ENCODE measurements at regions not wholly inside any gene's neighbourhood (a gene's known extent, or its start where the extent isn't known, plus 50 kb on each side); places are given as distances from the start of the nearest gene placed in this dataset.
"Not testable (repeated sequence)": the region's sequence is repeated elsewhere in the genome, so short reads cannot be mapped to it uniquely, and the experiment has no call there.

GRCh38 chr5:92962752-92963151 lies 618.3 kb downstream of the NR2F1-AS1 start:
- Mint-ChIP-seq H3K9me3 (peaks cover 0 to 17% (median 6%) of the 10 kb centered on the region in 6 donors), H3K4me3 (no peak overlapping the region), H3K27ac (no peak overlapping the region), H3K4me1 (no peaks in the 10 kb centered on the region), H3K36me3 (no peaks in the 10 kb centered on the region), H3K27me3 (ENCODE audit: low read depth in 3 of 3) (no peaks in the 10 kb centered on the region)
- DNase-seq = no peak

- DNase-seq = no peak
- H3K36me3 Mint-ChIP-seq = no peaks in the 10 kb centered on the region
- H3K4me3 Mint-ChIP-seq = no peak overlapping the region
- H3K4me1 Mint-ChIP-seq = no peaks in the 10 kb centered on the region
- H3K27me3 Mint-ChIP-seq (ENCODE audit: low read depth in 3 of 3) = no peaks in the 10 kb centered on the region
- peaks cover 8 to 37% (median 14%) of the 10 kb centered on the region in 6 donors for H3K9me3 Mint-ChIP-seq
- H3K27ac Mint-ChIP-seq = no peak overlapping the region
These were observed 624.1 kb downstream of the NR2F1-AS1 start for GRCh38 chr5:92956886-92957285.

GRCh38 chr5:92952243-92952642 lies 628.8 kb downstream of the NR2F1-AS1 start:
- no peak overlapping the region for H3K4me3 Mint-ChIP-seq
- H3K36me3 Mint-ChIP-seq = no peaks in the 10 kb centered on the region
- peaks cover 0 to 1% (median 0%) of the 10 kb centered on the region in 3 donors for H3K27me3 Mint-ChIP-seq (ENCODE audit: low read depth in 3 of 3)
- DNase-seq = no peak
- no peak overlapping the region for H3K27ac Mint-ChIP-seq
- no peaks in the 10 kb centered on the region for H3K4me1 Mint-ChIP-seq
- peaks cover 20 to 53% (median 28%) of the 10 kb centered on the region in 6 donors for H3K9me3 Mint-ChIP-seq

- Mint-ChIP-seq H3K4me1 (no peaks in the 10 kb centered on the region), H3K27ac (no peak overlapping the region), H3K4me3 (no peak overlapping the region)
These were observed 629.3 kb downstream of the NR2F1-AS1 start for GRCh38 chr5:92951746-92952145.

GRCh38 chr5:92946546-92946945 lies 634.5 kb downstream of the NR2F1-AS1 start:
- H3K27ac Mint-ChIP-seq = no peak overlapping the region

More at GRCh38 chr5:92951746-92952145, 629.3 kb downstream of the NR2F1-AS1 start:
- no peak for DNase-seq
- Mint-ChIP-seq H3K27me3 (ENCODE audit: low read depth in 3 of 3) (peaks cover 0 to 1% (median 0%) of the 10 kb centered on the region in 3 donors), H3K36me3 (no peaks in the 10 kb centered on the region), H3K9me3 (peaks cover 20 to 53% (median 28%) of the 10 kb centered on the region in 6 donors)

GRCh38 chr5:92945605-92946097 lies 635.4 kb downstream of the NR2F1-AS1 start:
- no peak overlapping the region for H3K4me3 Mint-ChIP-seq
- no peak for DNase-seq
- H3K27ac Mint-ChIP-seq = no peak overlapping the region
- peaks cover 0 to 1% (median 0%) of the 10 kb centered on the region in 3 donors for H3K27me3 Mint-ChIP-seq (ENCODE audit: low read depth in 3 of 3)
- H3K4me1 Mint-ChIP-seq = no peaks in the 10 kb centered on the region
- H3K9me3 Mint-ChIP-seq = peaks cover 6 to 28% (median 10%) of the 10 kb centered on the region in 6 donors
- no peaks in the 10 kb centered on the region for H3K36me3 Mint-ChIP-seq

More at GRCh38 chr5:92946546-92946945, 634.5 kb downstream of the NR2F1-AS1 start:
- Mint-ChIP-seq H3K4me1 (no peaks in the 10 kb centered on the region), H3K36me3 (no peaks in the 10 kb centered on the region), H3K9me3 (peaks cover 10 to 34% (median 13%) of the 10 kb centered on the region in 6 donors), H3K4me3 (no peak overlapping the region), H3K27me3 (ENCODE audit: low read depth in 3 of 3) (peaks cover 0 to 1% (median 0%) of the 10 kb centered on the region in 3 donors)
- DNase-seq = no peak

GRCh38 chr5:92944903-92945604 lies 636.0 kb downstream of the NR2F1-AS1 start:
- Mint-ChIP-seq H3K4me1 (no peaks in the 10 kb centered on the region), H3K27me3 (ENCODE audit: low read depth in 3 of 3) (peaks cover 0 to 1% (median 0%) of the 10 kb centered on the region in 3 donors), H3K27ac (no peak overlapping the region), H3K9me3 (peaks cover 3 to 22% (median 8%) of the 10 kb centered on the region in 6 donors), H3K36me3 (no peaks in the 10 kb centered on the region), H3K4me3 (no peak overlapping the region)
- no peak for DNase-seq

GRCh38 chr5:92944337-92944736 lies 636.7 kb downstream of the NR2F1-AS1 start:
- Mint-ChIP-seq H3K4me1 (no peaks in the 10 kb centered on the region), H3K27me3 (ENCODE audit: low read depth in 3 of 3) (peaks cover 0 to 1% (median 0%) of the 10 kb centered on the region in 3 donors), H3K9me3 (peaks cover 4 to 21% (median 8%) of the 10 kb centered on the region in 6 donors), H3K4me3 (no peak overlapping the region), H3K36me3 (no peaks in the 10 kb centered on the region), H3K27ac (no peak overlapping the region)
- no peak for DNase-seq

GRCh38 chr5:92942762-92943161 lies 638.3 kb downstream of the NR2F1-AS1 start:
- Mint-ChIP-seq H3K27ac (no peak overlapping the region), H3K4me1 (no peaks in the 10 kb centered on the region), H3K9me3 (peaks cover 3 to 12% (median 5%) of the 10 kb centered on the region in 6 donors), H3K27me3 (ENCODE audit: low read depth in 3 of 3) (no peaks in the 10 kb centered on the region), H3K36me3 (no peaks in the 10 kb centered on the region), H3K4me3 (no peak overlapping the region)
- no peak for DNase-seq

- Mint-ChIP-seq H3K27ac (no peak overlapping the region), H3K4me3 (no peak overlapping the region), H3K4me1 (no peaks in the 10 kb centered on the region), H3K9me3 (peaks cover 2 to 12% (median 5%) of the 10 kb centered on the region in 6 donors), H3K27me3 (ENCODE audit: low read depth in 3 of 3) (no peaks in the 10 kb centered on the region), H3K36me3 (no peaks in the 10 kb centered on the region)
- no peak for DNase-seq
These were observed 639.2 kb downstream of the NR2F1-AS1 start for GRCh38 chr5:92941806-92942205.

GRCh38 chr5:92939428-92939827 lies 641.6 kb downstream of the NR2F1-AS1 start:
- H3K27me3 Mint-ChIP-seq (ENCODE audit: low read depth in 3 of 3) = peaks cover 0 to 5% (median 0%) of the 10 kb centered on the region in 3 donors
- no peaks in the 10 kb centered on the region for H3K36me3 Mint-ChIP-seq
- H3K9me3 Mint-ChIP-seq = peaks cover 3 to 9% (median 7%) of the 10 kb centered on the region in 6 donors
- no peak overlapping the region for H3K27ac Mint-ChIP-seq
- no peak for DNase-seq
- H3K4me1 Mint-ChIP-seq = no peaks in the 10 kb centered on the region
- H3K4me3 Mint-ChIP-seq = no peak overlapping the region

GRCh38 chr5:92937396-92937795 lies 643.6 kb downstream of the NR2F1-AS1 start:
- H3K27me3 Mint-ChIP-seq (ENCODE audit: low read depth in 3 of 3); H3K27ac Mint-ChIP-seq; DNase-seq; H3K4me3 Mint-ChIP-seq; H3K36me3 Mint-ChIP-seq; H3K4me1 Mint-ChIP-seq: not testable (repeated sequence)
- H3K9me3 Mint-ChIP-seq = peaks cover 3 to 13% (median 7%) of the 10 kb centered on the region in 6 donors

- Mint-ChIP-seq H3K4me3 (no peak overlapping the region), H3K27ac (no peak overlapping the region), H3K9me3 (peaks cover 3 to 26% (median 10%) of the 10 kb centered on the region in 6 donors), H3K4me1 (no peaks in the 10 kb centered on the region), H3K27me3 (ENCODE audit: low read depth in 3 of 3) (peaks cover 0 to 3% (median 0%) of the 10 kb centered on the region in 3 donors), H3K36me3 (no peaks in the 10 kb centered on the region)
- no peak for DNase-seq
These were observed 651.0 kb downstream of the NR2F1-AS1 start for GRCh38 chr5:92930057-92930456.

- DNase-seq = no peak
- Mint-ChIP-seq H3K27ac (no peak overlapping the region), H3K36me3 (no peaks in the 10 kb centered on the region), H3K4me1 (no peaks in the 10 kb centered on the region), H3K4me3 (no peak overlapping the region), H3K27me3 (ENCODE audit: low read depth in 3 of 3) (no peaks in the 10 kb centered on the region), H3K9me3 (peaks cover 4 to 23% (median 7%) of the 10 kb centered on the region in 6 donors)
These were observed 653.7 kb downstream of the NR2F1-AS1 start for GRCh38 chr5:92927291-92927778.

Measured in immature natural killer cell (primary cell).